Vagina (tissue), 2 donors: ENCODE measurements at regions not wholly inside any gene's neighbourhood (a gene's known extent, or its start where the extent isn't known, plus 50 kb on each side); places are given as distances from the start of the nearest gene placed in this dataset.

Source experiments
- DNase-seq, 2 donors: peaks; one replicate each; pipeline ENCODE4 v3.0.0-alpha.2; 2017; ENCODE audit errors: extremely low spot score in 2 of 2
- H3K27ac ChIP-seq: fragments of 200-600 bp; sonication (generic); one replicate; pipeline ENCODE4 v1.5.1; 2019
- H3K27me3 ChIP-seq: fragments of 200-600 bp; sonication (generic); one replicate; pipeline ENCODE4 v1.5.1; 2019
- H3K36me3 ChIP-seq, 2 donors: fragments of 200-600 bp; sonication (generic); one replicate each; pipeline ENCODE4 v1.5.1; 2017 to 2019
- H3K4me1 ChIP-seq: fragments of 200-600 bp; sonication (generic); one replicate; pipeline ENCODE4 v1.5.1; 2019
- H3K4me3 ChIP-seq, 2 donors: fragments of 200-600 bp; sonication (generic); 1 replicate in 1 of 2; 2 replicates in 1 of 2; pipeline ENCODE4 v1.5.1; 2016 to 2019
- H3K9me3 ChIP-seq: fragments of 200-600 bp; sonication (generic); one replicate; pipeline ENCODE4 v1.5.1; 2019
- POLR2A ChIP-seq, 2 donors: fragments of 450-650 bp; IDR thresholded peaks; one replicate each; pipeline ENCODE4 v1.6.1; 2017; ENCODE audit warnings: antibody characterized with exemption in 2 of 2, mild to moderate bottlenecking in 2 of 2, moderate library complexity in 2 of 2
- POLR2AphosphoS5 ChIP-seq, 2 donors: sonication (generic); formaldehyde crosslinking; IDR thresholded peaks; one replicate each; pipeline ENCODE4 v1.9.0; 2017; ENCODE audit warnings: antibody characterized with exemption in 2 of 2, mild to moderate bottlenecking in 2 of 2, low read depth in 1 of 2; ENCODE audit not compliant: insufficient read depth in 1 of 2
- intact Hi-C: fragments of 100-400 bp; cut with DNase I; formaldehyde crosslinking; loops from one replicate; pipeline ENCODE4 v1.15.1; 2023
- TF ChIP-seq, protein P1 (sequence below), 3 experiments: fragments of 450-650 bp in 2 of 3; fragments of 200-600 bp in 1 of 3; sonication (generic) in 1 of 3; IDR thresholded peaks; one replicate each; pipeline ENCODE4 v1.5.1; 2017 to 2019; ENCODE audit warnings: antibody characterized with exemption in 3 of 3, mild to moderate bottlenecking in 2 of 3, moderate library complexity in 2 of 3

- no peaks in the 10 kb centered on the region for H3K27me3 ChIP-seq
- no peaks in the 10 kb centered on the region for H3K36me3 ChIP-seq
- intact Hi-C loops, result no loop called here
- DNase-seq, result no peak
- H3K9me3 ChIP-seq, result peaks cover 5% of the 10 kb centered on the region
- no peaks in the 10 kb centered on the region for H3K4me1 ChIP-seq
- TF ChIP-seq POLR2A (IDR thresholded peaks at IDR 0.05) (no peak), POLR2AphosphoS5 (IDR thresholded peaks at IDR 0.05; ENCODE audit: insufficient read depth in 1 of 2, low read depth in 1 of 2) (no peak)
- no peak overlapping the region for H3K27ac ChIP-seq
- no peak overlapping the region for H3K4me3 ChIP-seq
Measured at GRCh38 chr1:218969006-218969405, 204.7 kb upstream of the LYPLAL1 start.

DNA sequence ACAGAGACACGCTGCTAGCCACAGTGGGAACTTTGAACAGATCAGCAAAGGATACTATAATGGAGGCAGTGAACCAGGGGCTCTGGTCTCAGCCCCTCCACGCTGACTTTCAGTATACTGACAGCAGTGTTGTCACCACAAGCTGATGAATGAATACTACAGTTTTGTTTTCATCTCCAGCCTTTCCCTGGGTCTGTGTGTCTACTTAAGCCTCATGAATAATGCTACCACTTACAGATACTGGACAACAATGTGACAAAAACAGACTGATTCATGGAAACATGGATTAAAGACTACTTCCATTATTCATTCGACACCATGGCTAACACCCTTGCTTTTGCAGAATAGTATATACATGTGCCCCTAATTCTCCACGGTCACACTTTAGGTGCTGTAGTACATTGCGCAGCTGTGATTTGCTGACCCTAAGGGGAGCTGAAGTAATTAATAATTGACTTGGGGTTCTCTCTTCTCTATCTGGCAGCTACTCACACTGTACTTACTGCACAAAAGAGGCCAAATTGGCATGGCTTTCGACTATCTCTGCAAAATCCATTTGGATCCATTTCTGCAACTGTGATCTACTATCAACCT lies 203.2 kb upstream of the LYPLAL1 start:
- Histone ChIP-seq H3K27me3 (no peaks in the 10 kb centered on the region), H3K4me1 (no peaks in the 10 kb centered on the region), H3K27ac (peak overlapping the region; percentile 5), H3K9me3 (peaks cover 5% of the 10 kb centered on the region), H3K36me3 (no peaks in the 10 kb centered on the region), H3K4me3 (no peak overlapping the region)
- TF ChIP-seq POLR2AphosphoS5 (IDR thresholded peaks at IDR 0.05; ENCODE audit: insufficient read depth in 1 of 2, low read depth in 1 of 2) (no peak), POLR2A (IDR thresholded peaks at IDR 0.05) (no peak)
- TF ChIP-seq, protein P1, sequence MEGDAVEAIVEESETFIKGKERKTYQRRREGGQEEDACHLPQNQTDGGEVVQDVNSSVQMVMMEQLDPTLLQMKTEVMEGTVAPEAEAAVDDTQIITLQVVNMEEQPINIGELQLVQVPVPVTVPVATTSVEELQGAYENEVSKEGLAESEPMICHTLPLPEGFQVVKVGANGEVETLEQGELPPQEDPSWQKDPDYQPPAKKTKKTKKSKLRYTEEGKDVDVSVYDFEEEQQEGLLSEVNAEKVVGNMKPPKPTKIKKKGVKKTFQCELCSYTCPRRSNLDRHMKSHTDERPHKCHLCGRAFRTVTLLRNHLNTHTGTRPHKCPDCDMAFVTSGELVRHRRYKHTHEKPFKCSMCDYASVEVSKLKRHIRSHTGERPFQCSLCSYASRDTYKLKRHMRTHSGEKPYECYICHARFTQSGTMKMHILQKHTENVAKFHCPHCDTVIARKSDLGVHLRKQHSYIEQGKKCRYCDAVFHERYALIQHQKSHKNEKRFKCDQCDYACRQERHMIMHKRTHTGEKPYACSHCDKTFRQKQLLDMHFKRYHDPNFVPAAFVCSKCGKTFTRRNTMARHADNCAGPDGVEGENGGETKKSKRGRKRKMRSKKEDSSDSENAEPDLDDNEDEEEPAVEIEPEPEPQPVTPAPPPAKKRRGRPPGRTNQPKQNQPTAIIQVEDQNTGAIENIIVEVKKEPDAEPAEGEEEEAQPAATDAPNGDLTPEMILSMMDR (IDR thresholded peaks at IDR 0.05), result no peak
- DNase-seq, result no peak
- intact Hi-C loops, result no loop called here

- H3K36me3 ChIP-seq, result no peaks in the 10 kb centered on the region
- no peaks in the 10 kb centered on the region for H3K4me1 ChIP-seq
- H3K27me3 ChIP-seq, result no peaks in the 10 kb centered on the region
- no peak overlapping the region for H3K27ac ChIP-seq
- peaks cover 5% of the 10 kb centered on the region for H3K9me3 ChIP-seq
- no peak for DNase-seq
- no peak for TF ChIP-seq POLR2A (IDR thresholded peaks at IDR 0.05)
- TF ChIP-seq, protein P1 (IDR thresholded peaks at IDR 0.05), result no peak
- TF ChIP-seq POLR2AphosphoS5 (IDR thresholded peaks at IDR 0.05; ENCODE audit: insufficient read depth in 1 of 2, low read depth in 1 of 2), result no peak
- H3K4me3 ChIP-seq, result no peak overlapping the region
- intact Hi-C loops, result no loop called here
Measured at GRCh38 chr1:218971156-218971555, 202.5 kb upstream of the LYPLAL1 start.

- intact Hi-C loops, result no loop called here
- Histone ChIP-seq H3K4me1 (no peaks in the 10 kb centered on the region), H3K4me3 (no peak overlapping the region), H3K9me3 (no peaks in the 10 kb centered on the region), H3K27me3 (no peaks in the 10 kb centered on the region), H3K36me3 (no peaks in the 10 kb centered on the region), H3K27ac (no peak overlapping the region)
- no peak for TF ChIP-seq POLR2A (IDR thresholded peaks at IDR 0.05)
- TF ChIP-seq POLR2AphosphoS5 (IDR thresholded peaks at IDR 0.05; ENCODE audit: insufficient read depth in 1 of 2, low read depth in 1 of 2), result no peak
- TF ChIP-seq, protein P1 (IDR thresholded peaks at IDR 0.05), result no peak
- DNase-seq, result no peak
Measured at GRCh38 chr1:218980881-218981280, 192.8 kb upstream of the LYPLAL1 start.

- TF ChIP-seq POLR2A (IDR thresholded peaks at IDR 0.05) (no peak), POLR2AphosphoS5 (IDR thresholded peaks at IDR 0.05; ENCODE audit: insufficient read depth in 1 of 2, low read depth in 1 of 2) (no peak)
- TF ChIP-seq, protein P1 (IDR thresholded peaks at IDR 0.05), result no peak
- H3K27ac ChIP-seq, result no peak overlapping the region
- no peaks in the 10 kb centered on the region for H3K36me3 ChIP-seq
- no peak for DNase-seq
- intact Hi-C loops, result no loop called here
- H3K4me1 ChIP-seq, result no peaks in the 10 kb centered on the region
- H3K9me3 ChIP-seq, result no peaks in the 10 kb centered on the region
- no peaks in the 10 kb centered on the region for H3K27me3 ChIP-seq
- H3K4me3 ChIP-seq, result no peak overlapping the region
Measured at GRCh38 chr1:218982482-218982881, 191.2 kb upstream of the LYPLAL1 start.
